ENCODE measurements at regions not wholly inside any gene's neighbourhood (a gene's known extent, or its start where the extent isn't known, plus 50 kb on each side); places are given as distances from the start of the nearest gene placed in this dataset.

DNA sequence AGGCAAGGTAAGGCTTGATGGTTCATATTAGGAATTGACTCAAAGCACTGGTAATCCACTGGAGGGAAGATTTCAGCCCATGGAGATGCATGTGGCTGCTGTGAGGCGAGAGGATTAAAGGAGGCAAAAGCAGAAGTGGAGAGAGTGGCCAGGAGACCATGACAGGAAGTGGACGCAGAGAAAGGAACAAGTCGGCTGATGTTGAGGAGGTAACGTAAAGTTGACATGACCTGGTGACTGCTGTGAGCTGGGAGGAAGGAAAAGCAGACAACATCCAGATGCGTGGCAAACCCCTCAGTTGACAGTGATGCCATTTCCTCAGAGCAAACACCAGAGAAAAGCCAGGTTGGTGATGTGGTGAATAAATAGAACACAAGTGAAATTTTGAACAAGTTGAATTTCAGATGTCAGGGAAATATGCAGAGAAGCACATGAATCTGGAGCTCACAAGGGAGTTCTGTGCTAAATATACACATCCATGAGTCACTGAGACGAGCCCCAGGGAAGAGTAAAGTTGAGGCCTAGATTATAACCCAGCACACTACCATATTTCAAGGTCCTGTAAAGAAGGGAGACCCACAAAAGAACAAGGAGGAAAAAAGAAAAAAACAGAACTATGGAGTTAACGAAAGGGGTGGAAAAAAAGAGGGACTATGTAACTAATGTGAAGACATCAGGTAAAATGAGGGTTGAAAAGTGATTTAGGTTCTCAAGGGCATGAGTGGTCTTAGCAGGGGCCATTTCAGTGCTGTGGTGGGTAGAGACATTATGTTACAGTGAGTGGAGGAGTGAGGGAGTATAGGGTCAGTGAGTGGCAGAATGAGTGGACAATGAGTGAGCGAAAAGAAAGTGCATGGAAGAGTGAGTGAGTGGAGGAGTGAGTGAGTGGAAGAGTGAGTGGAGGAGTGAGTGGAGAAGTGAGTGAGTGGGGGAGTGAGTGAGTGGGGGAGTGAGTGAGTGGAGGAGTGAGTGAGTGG lies 61.6 kb upstream of the GZMB start:
- in situ Hi-C loops (cut with MboI; ENCODE audit: low sequenced_read_pairs), result no loop called here

More for the DNA sequence above, 61.6 kb upstream of the GZMB start:
- Histone ChIP-seq H3K9me1 (ENCODE audit: insufficient read depth, low read length) (no peaks in the 10 kb centered on the region), H4K91ac (ENCODE audit: insufficient read depth, low read depth, low read length) (no peak overlapping the region), H2AK9ac (replicated peaks; ENCODE audit: low read depth, low read length, poor library complexity) (peak overlapping the region; percentile 55), H3K79me1 (ENCODE audit: low read depth in 1 of 2, low read length in 2 of 2) (no peaks in the 10 kb centered on the region), H2BK15ac (ENCODE audit: low read depth, low read length) (no peak overlapping the region), H3K56ac (ENCODE audit: extremely low read depth, insufficient read depth, low read length) (no peak overlapping the region), H2BK20ac (ENCODE audit: low read depth, low read length) (no peak overlapping the region), H2BK120ac (ENCODE audit: low read depth, low read length) (no peak overlapping the region), H3K27me3 (ENCODE audit: control insufficient read depth, insufficient read depth, low read length) (no peaks in the 10 kb centered on the region), H3K9me3 (ENCODE audit: control insufficient read depth, insufficient read depth, low read length) (no peaks in the 10 kb centered on the region; the same call in 1 of the 2 replicates), H3K4ac (ENCODE audit: low read depth, low read length) (no peak overlapping the region), H2AK5ac (ENCODE audit: low read depth, low read length) (no peak overlapping the region), H4K5ac (ENCODE audit: low read depth, low read length) (no peak overlapping the region), H2AFZ (replicated peaks; ENCODE audit: low read length, poor library complexity) (no peak overlapping the region), H2BK5ac (ENCODE audit: low read depth, low read length, poor library complexity, severe bottlenecking) (no peak overlapping the region), H4K8ac (ENCODE audit: low read depth in 2 of 2, low read length in 2 of 2) (no peak overlapping the region), H3K18ac (ENCODE audit: low read depth, low read length) (no peak overlapping the region), H3K23ac (ENCODE audit: low read depth, low read length) (no peak overlapping the region), H4K20me1 (ENCODE audit: insufficient read depth, low read length) (no peaks in the 10 kb centered on the region), H3K4me1 (ENCODE audit: control insufficient read depth, insufficient read depth, low read length) (no peaks in the 10 kb centered on the region), H3K9ac (ENCODE audit: low read depth, low read length) (no peak overlapping the region), H3K36me3 (ENCODE audit: control insufficient read depth, insufficient read depth, low read length) (no peaks in the 10 kb centered on the region), H3K4me2 (ENCODE audit: low read depth, low read length) (no peak overlapping the region), H3K4me3 (ENCODE audit: insufficient read depth, low read depth, low read length) (no peak overlapping the region), H3K14ac (replicated peaks; ENCODE audit: low read depth, low read length) (no peak overlapping the region), H3K27ac (ENCODE audit: insufficient read depth, low read length) (no peak overlapping the region)
- DNase-seq, result no peak
- 35% methylated on average over 5 of the region's 8 CpGs; no CpG with 5 or more reads in 1 of the 2 experiments for WGBS, 2 experiments (ENCODE audit: extremely low coverage in 2 of 2, insufficient read length in 1 of 2)
- no TSS peak for BruUV-seq (replicated peaks)
- TF ChIP-seq FOS (IDR thresholded peaks at IDR 0.05; ENCODE audit: low read depth, low read length) (no peak), RFX5 (IDR thresholded peaks at IDR 0.05; ENCODE audit: low read depth, low read length) (no peak), MAZ (IDR thresholded peaks at IDR 0.05; ENCODE audit: borderline replicate concordance, low read depth, low read length) (no peak)
- ChIA-PET POLR2A (ENCODE audit: unreplicated experiment) (no interaction called here), CTCF (no interaction called here)
- ATAC-seq (ENCODE audit: low read depth), result no peak
- dilution Hi-C loops (cut with HindIII; ENCODE audit: low sequenced_read_pairs, unreplicated experiment) (no loop called here), intact Hi-C loops (cut with micrococcal nuclease) (no loop called here)

All from IMR-90 (cell line).